Sigmoid colon (tissue), 4 donors: ENCODE measurements at regions not wholly inside any gene's neighbourhood (a gene's known extent, or its start where the extent isn't known, plus 50 kb on each side); places are given as distances from the start of the nearest gene placed in this dataset.
"Not testable (repeated sequence)": the region's sequence is repeated elsewhere in the genome, so short reads cannot be mapped to it uniquely, and the experiment has no call there.

Source experiments
- CTCF ChIP-seq, 4 experiments: fragments of 450-650 bp in 3 of 4; fragments of 200-600 bp in 1 of 4; IDR thresholded peaks; one replicate each; pipeline ENCODE4 v1.5.1; 2016 to 2019; ENCODE audit warnings: antibody characterized with exemption in 4 of 4, mild to moderate bottlenecking in 3 of 4, moderate library complexity in 2 of 4
- POLR2A ChIP-seq, 2 donors: fragments of 450-650 bp; IDR thresholded peaks; one replicate each; pipeline ENCODE4 v1.6.1; 2016; ENCODE audit warnings: antibody characterized with exemption in 2 of 2, mild to moderate bottlenecking in 2 of 2, moderate library complexity in 2 of 2
- POLR2AphosphoS5 ChIP-seq, 4 donors: sonication (generic); formaldehyde crosslinking; IDR thresholded peaks; one replicate each; pipeline ENCODE4 v1.6.1; 2017; ENCODE audit warnings: antibody characterized with exemption in 4 of 4

GRCh38 chr4:118454857-118455256 is 102.1 kb upstream of the PRSS12 start:
- TF ChIP-seq CTCF, POLR2A (IDR thresholded peaks at IDR 0.05): not testable (repeated sequence)
- TF ChIP-seq POLR2AphosphoS5 (IDR thresholded peaks at IDR 0.05), result peak in 1 of 4 donors; percentile 6
